ENCODE measurements at regions not wholly inside any gene's neighbourhood (a gene's known extent, or its start where the extent isn't known, plus 50 kb on each side); places are given as distances from the start of the nearest gene placed in this dataset.

DNA sequence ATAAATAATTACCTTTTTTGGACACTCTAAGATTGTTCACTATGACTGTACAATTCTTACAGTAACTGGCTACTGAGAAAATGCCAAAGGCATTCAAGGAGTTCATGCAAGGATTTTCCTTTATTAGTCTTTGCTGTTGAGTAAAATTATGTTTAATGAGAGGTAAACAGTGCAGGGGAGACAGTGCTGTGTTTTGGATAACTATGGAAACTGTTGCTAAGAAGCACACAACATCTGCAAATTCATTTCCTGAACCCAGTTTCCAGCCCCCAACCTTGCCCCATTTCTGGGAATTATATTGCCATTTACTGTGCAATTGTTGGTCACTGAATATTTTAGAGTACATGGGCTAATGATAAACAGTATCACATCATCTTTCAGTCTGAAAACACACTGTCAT is 1005.8 kb downstream of the TRHDE start:
- DNase-seq (ENCODE audit: low spot score) = no peak
- in situ Hi-C loops (cut with MboI; ENCODE audit: low pct_unique_long_range_greater_than_20kb, low sequenced_read_pairs, unreplicated experiment) = no loop called here

DNA sequence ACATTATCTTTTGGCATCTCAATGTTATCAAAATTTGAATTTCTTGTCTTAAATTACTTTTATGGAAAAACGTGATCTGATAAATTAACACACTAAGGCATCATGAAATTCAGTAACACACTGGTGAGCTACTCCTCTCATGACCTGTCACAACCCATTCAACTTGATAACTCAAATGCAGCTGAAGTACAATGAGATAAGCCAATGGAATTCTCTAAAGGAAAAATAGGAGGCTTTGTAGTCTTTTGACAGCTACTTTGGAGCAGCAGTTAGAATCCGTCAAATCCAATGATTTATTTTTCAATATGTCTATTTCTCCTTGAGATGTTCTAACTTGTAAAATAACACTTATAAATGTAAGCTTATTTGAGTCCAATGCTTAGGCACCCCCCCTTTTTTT is 1029.4 kb downstream of the TRHDE start:
- in situ Hi-C loops (cut with MboI; ENCODE audit: low pct_unique_long_range_greater_than_20kb, low sequenced_read_pairs, unreplicated experiment) = no loop called here
- TF ChIP-seq, protein P1, sequence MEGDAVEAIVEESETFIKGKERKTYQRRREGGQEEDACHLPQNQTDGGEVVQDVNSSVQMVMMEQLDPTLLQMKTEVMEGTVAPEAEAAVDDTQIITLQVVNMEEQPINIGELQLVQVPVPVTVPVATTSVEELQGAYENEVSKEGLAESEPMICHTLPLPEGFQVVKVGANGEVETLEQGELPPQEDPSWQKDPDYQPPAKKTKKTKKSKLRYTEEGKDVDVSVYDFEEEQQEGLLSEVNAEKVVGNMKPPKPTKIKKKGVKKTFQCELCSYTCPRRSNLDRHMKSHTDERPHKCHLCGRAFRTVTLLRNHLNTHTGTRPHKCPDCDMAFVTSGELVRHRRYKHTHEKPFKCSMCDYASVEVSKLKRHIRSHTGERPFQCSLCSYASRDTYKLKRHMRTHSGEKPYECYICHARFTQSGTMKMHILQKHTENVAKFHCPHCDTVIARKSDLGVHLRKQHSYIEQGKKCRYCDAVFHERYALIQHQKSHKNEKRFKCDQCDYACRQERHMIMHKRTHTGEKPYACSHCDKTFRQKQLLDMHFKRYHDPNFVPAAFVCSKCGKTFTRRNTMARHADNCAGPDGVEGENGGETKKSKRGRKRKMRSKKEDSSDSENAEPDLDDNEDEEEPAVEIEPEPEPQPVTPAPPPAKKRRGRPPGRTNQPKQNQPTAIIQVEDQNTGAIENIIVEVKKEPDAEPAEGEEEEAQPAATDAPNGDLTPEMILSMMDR (IDR thresholded peaks at IDR 0.05; ENCODE audit: extremely low read depth, insufficient read depth, missing control alignments) = no peak
- no peak for DNase-seq (ENCODE audit: low spot score)

More for the DNA sequence above, 1005.8 kb downstream of the TRHDE start:
- TF ChIP-seq, protein P1 (IDR thresholded peaks at IDR 0.05; ENCODE audit: extremely low read depth, insufficient read depth, missing control alignments) = no peak

DNA sequence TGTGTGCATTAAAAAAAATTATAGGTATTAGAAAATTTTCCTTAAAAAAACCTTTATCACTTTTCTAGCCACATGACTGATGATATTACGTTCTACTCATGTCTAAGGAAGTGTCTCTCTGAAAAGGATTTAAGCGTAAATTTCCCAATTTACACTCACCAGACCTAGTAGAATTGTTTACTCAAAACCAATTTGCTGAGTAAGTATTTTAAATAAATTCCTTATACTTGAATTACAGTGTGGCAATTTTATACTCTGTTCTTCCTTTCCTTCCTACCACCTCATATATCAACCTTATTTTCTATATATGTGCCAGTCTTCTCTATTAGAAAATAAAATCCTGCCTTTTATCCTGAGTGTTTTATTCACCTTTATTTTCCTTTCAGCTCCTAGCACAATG is 1035.1 kb downstream of the TRHDE start:
- TF ChIP-seq, protein P1 (IDR thresholded peaks at IDR 0.05; ENCODE audit: extremely low read depth, insufficient read depth, missing control alignments) = no peak
- no peak for DNase-seq (ENCODE audit: low spot score)
- in situ Hi-C loops (cut with MboI; ENCODE audit: low pct_unique_long_range_greater_than_20kb, low sequenced_read_pairs, unreplicated experiment) = no loop called here

DNA sequence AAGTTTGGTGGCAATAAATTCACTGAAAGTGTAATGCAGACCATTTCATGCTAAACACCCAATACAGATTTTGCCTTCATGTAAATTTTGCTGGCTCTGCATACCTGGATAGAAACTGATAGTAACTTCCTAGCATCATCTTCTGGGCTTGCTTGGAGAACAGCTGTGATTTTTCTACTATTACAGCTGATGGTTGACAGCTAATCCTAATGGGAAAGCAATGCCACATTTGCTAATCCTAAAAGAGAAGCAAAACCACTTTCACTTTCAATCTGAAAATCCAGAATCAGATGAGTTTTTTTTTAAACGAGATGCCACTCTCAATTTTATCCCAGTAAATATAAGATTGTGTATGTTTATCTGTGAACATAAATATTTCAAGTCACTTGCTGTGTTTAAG is 1035.9 kb downstream of the TRHDE start:
- TF ChIP-seq, protein P1 (IDR thresholded peaks at IDR 0.05; ENCODE audit: extremely low read depth, insufficient read depth, missing control alignments) = no peak
- no peak for DNase-seq (ENCODE audit: low spot score)
- in situ Hi-C loops (cut with MboI; ENCODE audit: low pct_unique_long_range_greater_than_20kb, low sequenced_read_pairs, unreplicated experiment) = no loop called here

DNA sequence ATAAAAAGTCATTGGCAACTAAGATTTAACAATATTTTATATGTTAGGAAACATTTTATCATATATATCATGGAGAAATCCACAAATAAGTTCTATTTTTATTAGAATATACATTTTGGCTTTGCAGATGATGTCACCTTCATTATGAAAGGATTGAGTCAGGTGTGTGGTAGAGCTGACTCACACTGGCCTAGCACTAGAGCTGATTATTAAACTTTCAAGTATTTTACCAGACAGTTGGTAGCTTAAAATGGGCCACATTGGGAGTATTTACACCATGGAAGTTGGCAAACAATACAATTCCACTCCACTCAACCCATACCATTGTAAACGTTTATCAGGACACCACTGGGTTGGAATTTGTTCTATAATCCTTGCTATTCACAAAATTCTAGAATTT is 1036.6 kb downstream of the TRHDE start:
- in situ Hi-C loops (cut with MboI; ENCODE audit: low pct_unique_long_range_greater_than_20kb, low sequenced_read_pairs, unreplicated experiment) = no loop called here
- TF ChIP-seq, protein P1 (IDR thresholded peaks at IDR 0.05; ENCODE audit: extremely low read depth, insufficient read depth, missing control alignments) = no peak
- no peak for DNase-seq (ENCODE audit: low spot score)

DNA sequence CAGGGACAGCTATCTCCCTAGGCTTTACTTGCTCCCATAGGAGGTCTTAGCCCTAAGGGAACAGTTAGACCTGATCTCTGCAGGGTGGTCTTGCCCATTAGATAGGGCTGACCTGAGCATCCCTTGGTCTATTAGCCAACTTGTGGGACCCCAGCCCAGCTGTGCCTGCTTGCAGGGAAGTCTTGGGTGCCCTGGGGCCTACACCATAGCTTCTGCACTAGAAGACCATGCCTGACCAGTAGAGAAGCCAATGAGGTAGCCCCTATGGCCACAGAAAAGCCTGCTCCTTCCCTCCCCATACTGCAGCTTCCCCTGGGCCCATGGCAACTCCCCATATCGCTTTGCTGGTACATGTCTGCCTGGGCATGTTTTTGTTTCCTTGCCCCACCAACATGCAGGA is 1049.1 kb downstream of the TRHDE start:
- in situ Hi-C loops (cut with MboI; ENCODE audit: low pct_unique_long_range_greater_than_20kb, low sequenced_read_pairs, unreplicated experiment) = no loop called here
- no peak for DNase-seq (ENCODE audit: low spot score)
- TF ChIP-seq, protein P1 (IDR thresholded peaks at IDR 0.05; ENCODE audit: extremely low read depth, insufficient read depth, missing control alignments) = no peak

DNA sequence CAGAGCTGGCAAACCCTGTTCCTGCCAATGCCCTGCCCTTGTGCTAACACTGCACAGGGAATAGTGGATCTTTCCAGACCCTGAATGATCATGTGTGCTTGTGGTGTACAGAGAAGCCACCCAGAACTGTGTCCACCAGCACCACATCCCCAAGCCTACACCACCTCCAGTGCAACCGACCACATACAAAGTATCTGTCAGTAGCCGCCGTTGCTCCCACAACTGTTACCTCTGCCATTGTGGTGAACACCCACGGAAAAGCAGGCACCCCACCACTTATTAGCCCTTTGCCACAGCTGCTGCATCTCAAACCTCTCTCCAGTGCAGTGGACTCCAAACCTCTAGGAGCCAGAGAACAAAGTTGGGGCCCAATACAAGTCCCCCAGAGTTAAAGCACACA is 1049.6 kb downstream of the TRHDE start:
- in situ Hi-C loops (cut with MboI; ENCODE audit: low pct_unique_long_range_greater_than_20kb, low sequenced_read_pairs, unreplicated experiment) = no loop called here
- DNase-seq (ENCODE audit: low spot score) = no peak
- TF ChIP-seq, protein P1 (IDR thresholded peaks at IDR 0.05; ENCODE audit: extremely low read depth, insufficient read depth, missing control alignments) = no peak

All from GM13977 (cell line).